ENCODE measurements at regions not wholly inside any gene's neighbourhood (a gene's known extent, or its start where the extent isn't known, plus 50 kb on each side); places are given as distances from the start of the nearest gene placed in this dataset.
"Not testable (repeated sequence)": the region's sequence is repeated elsewhere in the genome, so short reads cannot be mapped to it uniquely, and the experiment has no call there.

- H3K36me3 ChIP-seq (ENCODE audit: insufficient read depth, low read length), result no peaks in the 10 kb centered on the region
- no peak for TF ChIP-seq CTCF (IDR thresholded peaks at IDR 0.05; ENCODE audit: low read length)
- TF ChIP-seq EZH2 (IDR thresholded peaks at IDR 0.05; ENCODE audit: borderline replicate concordance, low read length), result no peak
- H2AFZ ChIP-seq (ENCODE audit: low read length), result no peak overlapping the region
- no peaks in the 10 kb centered on the region for H3K9me2 ChIP-seq (ENCODE audit: low read depth, low read length)
- H3K9ac ChIP-seq (ENCODE audit: low read length), result no peak overlapping the region
- H3K27ac ChIP-seq (ENCODE audit: low read depth, low read length, poor library complexity, severe bottlenecking), result no peak overlapping the region
- H3K9me3 ChIP-seq (ENCODE audit: low read length), result no peaks in the 10 kb centered on the region
- H3K79me2 ChIP-seq (ENCODE audit: insufficient read depth, low read length), result no peaks in the 10 kb centered on the region
- no peaks in the 10 kb centered on the region for H4K20me1 ChIP-seq (ENCODE audit: insufficient read depth, low read length)
- no peak overlapping the region for H3K4me3 ChIP-seq (ENCODE audit: low read depth, low read length, poor library complexity, severe bottlenecking)
- H3K4me2 ChIP-seq (ENCODE audit: low read length), result no peak overlapping the region
- H3K27me3 ChIP-seq (ENCODE audit: insufficient read depth, low read length), result no peaks in the 10 kb centered on the region; the same call in 1 of the 2 replicates
- H3F3A ChIP-seq (ENCODE audit: insufficient read depth, low read length), result no peaks in the 10 kb centered on the region
- H3K4me1 ChIP-seq (ENCODE audit: insufficient read depth, low read length, severe bottlenecking), result no peaks in the 10 kb centered on the region
Measured at GRCh38 chr6:133131621-133132465, 109.3 kb upstream of the EYA4 start.

- no peak overlapping the region for H3K27ac ChIP-seq (ENCODE audit: low read depth, low read length, poor library complexity, severe bottlenecking)
- H2AFZ ChIP-seq (ENCODE audit: low read length), result no peak overlapping the region
- no peaks in the 10 kb centered on the region; the same call in 1 of the 2 replicates for H3K27me3 ChIP-seq (ENCODE audit: insufficient read depth, low read length)
- H4K20me1 ChIP-seq (ENCODE audit: insufficient read depth, low read length), result no peaks in the 10 kb centered on the region
- no peak overlapping the region for H3K4me2 ChIP-seq (ENCODE audit: low read length)
- H3K79me2 ChIP-seq (ENCODE audit: insufficient read depth, low read length), result no peaks in the 10 kb centered on the region
- no peaks in the 10 kb centered on the region for H3K4me1 ChIP-seq (ENCODE audit: insufficient read depth, low read length, severe bottlenecking)
- H3F3A ChIP-seq (ENCODE audit: insufficient read depth, low read length), result no peaks in the 10 kb centered on the region
- no peaks in the 10 kb centered on the region for H3K9me2 ChIP-seq (ENCODE audit: low read depth, low read length)
- no peak for TF ChIP-seq CTCF (IDR thresholded peaks at IDR 0.05; ENCODE audit: low read length)
- TF ChIP-seq EZH2 (IDR thresholded peaks at IDR 0.05; ENCODE audit: borderline replicate concordance, low read length), result no peak
- no peaks in the 10 kb centered on the region for H3K36me3 ChIP-seq (ENCODE audit: insufficient read depth, low read length)
- no peak overlapping the region for H3K4me3 ChIP-seq (ENCODE audit: low read depth, low read length, poor library complexity, severe bottlenecking)
- H3K9ac ChIP-seq (ENCODE audit: low read length), result no peak overlapping the region
- no peaks in the 10 kb centered on the region for H3K9me3 ChIP-seq (ENCODE audit: low read length)
Measured at GRCh38 chr6:133132466-133132971, 108.6 kb upstream of the EYA4 start.

- H3K9me3 ChIP-seq (ENCODE audit: low read length), result no peaks in the 10 kb centered on the region
- no peaks in the 10 kb centered on the region for H4K20me1 ChIP-seq (ENCODE audit: insufficient read depth, low read length)
- no peaks in the 10 kb centered on the region for H3K4me1 ChIP-seq (ENCODE audit: insufficient read depth, low read length, severe bottlenecking)
- no peaks in the 10 kb centered on the region for H3K36me3 ChIP-seq (ENCODE audit: insufficient read depth, low read length)
- no peaks in the 10 kb centered on the region for H3K9me2 ChIP-seq (ENCODE audit: low read depth, low read length)
- no peak overlapping the region for H3K27ac ChIP-seq (ENCODE audit: low read depth, low read length, poor library complexity, severe bottlenecking)
- no peak overlapping the region for H3K4me2 ChIP-seq (ENCODE audit: low read length)
- no peaks in the 10 kb centered on the region for H3K79me2 ChIP-seq (ENCODE audit: insufficient read depth, low read length)
- H3F3A ChIP-seq (ENCODE audit: insufficient read depth, low read length), result no peaks in the 10 kb centered on the region
- no peak overlapping the region for H3K9ac ChIP-seq (ENCODE audit: low read length)
- H3K27me3 ChIP-seq (ENCODE audit: insufficient read depth, low read length), result no peaks in the 10 kb centered on the region; the same call in 1 of the 2 replicates
- no peak overlapping the region for H2AFZ ChIP-seq (ENCODE audit: low read length)
- TF ChIP-seq CTCF (IDR thresholded peaks at IDR 0.05; ENCODE audit: low read length) (no peak), EZH2 (IDR thresholded peaks at IDR 0.05; ENCODE audit: borderline replicate concordance, low read length) (no peak)
- no peak overlapping the region for H3K4me3 ChIP-seq (ENCODE audit: low read depth, low read length, poor library complexity, severe bottlenecking)
Measured at GRCh38 chr6:133136177-133136880, 104.8 kb upstream of the EYA4 start.

- H3K9ac ChIP-seq (ENCODE audit: low read length); H3K4me2 ChIP-seq (ENCODE audit: low read length); H3K4me1 ChIP-seq (ENCODE audit: insufficient read depth, low read length, severe bottlenecking); H3K27ac ChIP-seq (ENCODE audit: low read depth, low read length, poor library complexity, severe bottlenecking); H3K79me2 ChIP-seq (ENCODE audit: insufficient read depth, low read length); H3K4me3 ChIP-seq (ENCODE audit: low read depth, low read length, poor library complexity, severe bottlenecking); H3K9me3 ChIP-seq (ENCODE audit: low read length); H4K20me1 ChIP-seq (ENCODE audit: insufficient read depth, low read length); H3F3A ChIP-seq (ENCODE audit: insufficient read depth, low read length); H3K36me3 ChIP-seq (ENCODE audit: insufficient read depth, low read length); H3K9me2 ChIP-seq (ENCODE audit: low read depth, low read length); H2AFZ ChIP-seq (ENCODE audit: low read length); H3K27me3 ChIP-seq (ENCODE audit: insufficient read depth, low read length): not testable (repeated sequence)
Measured at GRCh38 chr6:133147470-133148184, 93.5 kb upstream of the EYA4 start.

Data from OCI-LY1 (cell line).